ENCODE measurements at regions not wholly inside any gene's neighbourhood (a gene's known extent, or its start where the extent isn't known, plus 50 kb on each side); places are given as distances from the start of the nearest gene placed in this dataset.

DNA sequence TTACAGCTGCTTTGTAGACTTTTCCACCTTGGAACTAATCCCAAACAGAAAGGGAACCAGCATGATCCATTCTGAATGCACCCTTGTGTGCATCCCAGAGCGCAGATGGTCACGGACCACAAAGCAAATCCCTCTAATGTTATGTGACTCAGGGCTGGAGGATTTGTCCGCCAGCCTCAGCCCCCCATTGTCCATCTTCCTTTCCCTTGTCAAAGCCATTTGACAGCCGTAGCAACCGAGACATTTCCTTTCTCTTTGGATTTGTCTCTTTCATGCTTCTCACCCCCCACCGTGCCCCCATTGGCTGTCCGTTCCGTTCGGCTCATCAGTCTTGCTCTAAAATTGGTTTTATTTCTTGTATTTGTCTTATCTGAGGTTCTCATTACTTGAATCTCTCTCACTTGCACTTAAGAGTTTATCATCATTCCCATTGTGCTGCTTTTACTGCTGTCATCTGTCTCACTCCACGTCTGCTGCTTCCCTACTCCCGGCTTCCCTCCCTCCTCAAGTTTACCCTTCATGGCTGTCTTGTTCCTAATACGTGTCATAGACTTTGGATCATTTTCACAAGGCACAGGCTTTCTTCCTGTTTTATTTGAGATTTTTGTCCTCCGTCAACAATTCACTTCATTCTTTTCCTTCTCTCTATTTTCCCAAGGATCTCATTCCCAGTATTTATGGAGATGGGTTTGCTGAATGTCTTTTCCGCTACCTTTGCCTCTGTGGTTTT lies 163.4 kb upstream of the ERCC4 start:
- Histone ChIP-seq H3K27me3 (ENCODE audit: control insufficient read depth in 2 of 2, insufficient read depth in 2 of 2, low read length in 2 of 2) (no peaks in the 10 kb centered on the region), H3K4me2 (ENCODE audit: insufficient read depth, low read length) (no peak overlapping the region), H3K27ac (ENCODE audit: insufficient read depth, low read depth, low read length) (no peak overlapping the region), H3K4me1 (ENCODE audit: control insufficient read depth, extremely low read depth, insufficient read depth, low read length) (no peaks in the 10 kb centered on the region), H2AFZ (ENCODE audit: low read depth, low read length) (no peak overlapping the region), H3K4me3 (replicated peaks in 1 of 3; ENCODE audit: insufficient read depth in 1 of 3, low read depth in 1 of 3, low read length in 3 of 3) (no peak overlapping the region), H3K9me3 (replicated peaks; ENCODE audit: control insufficient read depth, insufficient read depth, low read length) (peaks cover 5% of the 10 kb centered on the region), H3K36me3 (ENCODE audit: control insufficient read depth in 2 of 2, extremely low read depth in 1 of 2, insufficient read depth in 2 of 2, low read length in 2 of 2) (no peaks in the 10 kb centered on the region), H4K20me1 (replicated peaks; ENCODE audit: control insufficient read depth, extremely low read depth, insufficient read depth, low read length) (no peaks in the 10 kb centered on the region), H3K9ac (replicated peaks; ENCODE audit: extremely low read depth, insufficient read depth, low read length) (no peak overlapping the region), H3K79me2 (ENCODE audit: control insufficient read depth, insufficient read depth, low read length) (no peaks in the 10 kb centered on the region), H3K9me1 (replicated peaks; ENCODE audit: control insufficient read depth, extremely low read depth, insufficient read depth, low read length) (no peaks in the 10 kb centered on the region)
- FAIRE-seq (no peak), DNase-seq (ENCODE audit: low read depth, low spot score) (no peak)
- ChIA-PET CTCF (no interaction called here), POLR2A (no interaction called here)
- BruUV-seq (replicated peaks) = no TSS peak
- TF ChIP-seq EZH2 (IDR thresholded peaks at IDR 0.05; ENCODE audit: borderline replicate concordance, low read depth, low read length, severe bottlenecking) (no peak), POLR2A (IDR thresholded peaks at IDR 0.05; ENCODE audit: low read depth, low read length) (no peak), MYC (IDR thresholded peaks at IDR 0.05; ENCODE audit: low read depth, low read length) (no peak), GATA2 (IDR thresholded peaks at IDR 0.05; ENCODE audit: insufficient read depth, insufficient read length, low read depth, low read length) (no peak), MAX (IDR thresholded peaks at IDR 0.05; ENCODE audit: insufficient read depth, insufficient read length) (no peak), POLR2AphosphoS5 (IDR thresholded peaks at IDR 0.05; ENCODE audit: insufficient read depth, low read depth, low read length) (no peak), FOS (IDR thresholded peaks at IDR 0.05; ENCODE audit: borderline replicate concordance, insufficient read depth, low read length) (no peak), JUN (IDR thresholded peaks at IDR 0.05; ENCODE audit: borderline replicate concordance, insufficient read depth, insufficient read length, low read depth) (no peak)
- TF ChIP-seq, protein P1, sequence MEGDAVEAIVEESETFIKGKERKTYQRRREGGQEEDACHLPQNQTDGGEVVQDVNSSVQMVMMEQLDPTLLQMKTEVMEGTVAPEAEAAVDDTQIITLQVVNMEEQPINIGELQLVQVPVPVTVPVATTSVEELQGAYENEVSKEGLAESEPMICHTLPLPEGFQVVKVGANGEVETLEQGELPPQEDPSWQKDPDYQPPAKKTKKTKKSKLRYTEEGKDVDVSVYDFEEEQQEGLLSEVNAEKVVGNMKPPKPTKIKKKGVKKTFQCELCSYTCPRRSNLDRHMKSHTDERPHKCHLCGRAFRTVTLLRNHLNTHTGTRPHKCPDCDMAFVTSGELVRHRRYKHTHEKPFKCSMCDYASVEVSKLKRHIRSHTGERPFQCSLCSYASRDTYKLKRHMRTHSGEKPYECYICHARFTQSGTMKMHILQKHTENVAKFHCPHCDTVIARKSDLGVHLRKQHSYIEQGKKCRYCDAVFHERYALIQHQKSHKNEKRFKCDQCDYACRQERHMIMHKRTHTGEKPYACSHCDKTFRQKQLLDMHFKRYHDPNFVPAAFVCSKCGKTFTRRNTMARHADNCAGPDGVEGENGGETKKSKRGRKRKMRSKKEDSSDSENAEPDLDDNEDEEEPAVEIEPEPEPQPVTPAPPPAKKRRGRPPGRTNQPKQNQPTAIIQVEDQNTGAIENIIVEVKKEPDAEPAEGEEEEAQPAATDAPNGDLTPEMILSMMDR (IDR thresholded peaks at IDR 0.05; ENCODE audit: extremely low read depth in 1 of 2, insufficient read depth in 1 of 2, low read depth in 1 of 2, low read length in 2 of 2) = no peak
- intact Hi-C loops (cut with micrococcal nuclease) (no loop called here), dilution Hi-C loops (cut with MboI; ENCODE audit: extremely low pct_ligation_motif_present, low sequenced_read_pairs) (no loop called here)

Measured in endothelial cell of umbilical vein (primary cell).